ENCODE measurements at regions not wholly inside any gene's neighbourhood (a gene's known extent, or its start where the extent isn't known, plus 50 kb on each side); places are given as distances from the start of the nearest gene placed in this dataset.

- Histone ChIP-seq H3K27me3 (ENCODE audit: low read depth) (no peaks in the 10 kb centered on the region), H3K36me3 (no peaks in the 10 kb centered on the region), H3K4me1 (no peaks in the 10 kb centered on the region), H3K4me3 (no peak overlapping the region), H3K27ac (replicated peaks) (no peak overlapping the region), H3K9me3 (replicated peaks) (peaks cover 5% of the 10 kb centered on the region)
- DNase-seq: no peak
- intact Hi-C loops (cut with micrococcal nuclease): no loop called here
- no peak for TF ChIP-seq CTCF (IDR thresholded peaks at IDR 0.05; ENCODE audit: borderline replicate concordance)
Measured at GRCh38 chr1:191618181-191618580, 540.1 kb upstream of the RGS18 start.

- intact Hi-C loops (cut with micrococcal nuclease): no loop called here
- no peak overlapping the region for H3K4me3 ChIP-seq
- no peaks in the 10 kb centered on the region for H3K27me3 ChIP-seq (ENCODE audit: low read depth)
Measured at GRCh38 chr1:191620883-191621282, 537.4 kb upstream of the RGS18 start.

GRCh38 chr1:191624044-191624443 is 534.2 kb upstream of the RGS18 start:
- Histone ChIP-seq H3K36me3 (no peaks in the 10 kb centered on the region), H3K27me3 (ENCODE audit: low read depth) (no peaks in the 10 kb centered on the region), H3K9me3 (replicated peaks) (peaks cover 22% of the 10 kb centered on the region), H3K4me1 (no peaks in the 10 kb centered on the region), H3K4me3 (no peak overlapping the region), H3K27ac (replicated peaks) (no peak overlapping the region)
- no peak for DNase-seq
- intact Hi-C loops (cut with micrococcal nuclease): no loop called here
- TF ChIP-seq CTCF (IDR thresholded peaks at IDR 0.05; ENCODE audit: borderline replicate concordance): no peak

More at GRCh38 chr1:191620883-191621282, 537.4 kb upstream of the RGS18 start:
- H3K4me1 ChIP-seq: no peaks in the 10 kb centered on the region
- no peak for DNase-seq
- TF ChIP-seq CTCF (IDR thresholded peaks at IDR 0.05; ENCODE audit: borderline replicate concordance): no peak
- no peak overlapping the region for H3K27ac ChIP-seq (replicated peaks)
- H3K36me3 ChIP-seq: no peaks in the 10 kb centered on the region
- H3K9me3 ChIP-seq (replicated peaks): peaks cover 11% of the 10 kb centered on the region

- no peak for TF ChIP-seq CTCF (IDR thresholded peaks at IDR 0.05; ENCODE audit: borderline replicate concordance)
- H3K27me3 ChIP-seq (ENCODE audit: low read depth): no peaks in the 10 kb centered on the region
- no peak for DNase-seq
- H3K4me1 ChIP-seq: no peaks in the 10 kb centered on the region
- no peak overlapping the region for H3K27ac ChIP-seq (replicated peaks)
- intact Hi-C loops (cut with micrococcal nuclease): no loop called here
- no peaks in the 10 kb centered on the region for H3K36me3 ChIP-seq
- H3K4me3 ChIP-seq: no peak overlapping the region
- H3K9me3 ChIP-seq (replicated peaks): peaks cover 31% of the 10 kb centered on the region
Measured at GRCh38 chr1:191629836-191630235, 528.4 kb upstream of the RGS18 start.

GRCh38 chr1:191634801-191635508 is 523.3 kb upstream of the RGS18 start:
- Histone ChIP-seq H3K36me3 (no peaks in the 10 kb centered on the region), H3K4me1 (no peaks in the 10 kb centered on the region), H3K4me3 (no peak overlapping the region), H3K9me3 (replicated peaks) (peaks cover 12% of the 10 kb centered on the region), H3K27ac (replicated peaks) (no peak overlapping the region), H3K27me3 (ENCODE audit: low read depth) (no peaks in the 10 kb centered on the region)
- intact Hi-C loops (cut with micrococcal nuclease): no loop called here
- DNase-seq: no peak
- no peak for TF ChIP-seq CTCF (IDR thresholded peaks at IDR 0.05; ENCODE audit: borderline replicate concordance)

Measured in left ventricle myocardium inferior (tissue), 1 donor.